Lower leg skin (tissue), 3 donors: ENCODE measurements at regions not wholly inside any gene's neighbourhood (a gene's known extent, or its start where the extent isn't known, plus 50 kb on each side); places are given as distances from the start of the nearest gene placed in this dataset.

Experiments
- CTCF ChIP-seq, 3 donors: fragments of 450-650 bp; IDR thresholded peaks; one replicate each; pipeline ENCODE4 v1.5.1; 2016; ENCODE audit warnings: antibody characterized with exemption in 3 of 3, mild to moderate bottlenecking in 3 of 3, moderate library complexity in 2 of 3
- POLR2A ChIP-seq, 2 donors: fragments of 450-650 bp; IDR thresholded peaks; one replicate each; pipeline ENCODE4 v1.6.1; 2016 to 2017; ENCODE audit warnings: antibody characterized with exemption in 2 of 2, mild to moderate bottlenecking in 1 of 2, moderate library complexity in 1 of 2

GRCh38 chr3:177804646-177805045 lies 607.4 kb upstream of the TBL1XR1 start:
- TF ChIP-seq CTCF (IDR thresholded peaks at IDR 0.05): no peak
- TF ChIP-seq POLR2A (IDR thresholded peaks at IDR 0.05): no peak
